ENCODE measurements at regions not wholly inside any gene's neighbourhood (a gene's known extent, or its start where the extent isn't known, plus 50 kb on each side); places are given as distances from the start of the nearest gene placed in this dataset.

DNA sequence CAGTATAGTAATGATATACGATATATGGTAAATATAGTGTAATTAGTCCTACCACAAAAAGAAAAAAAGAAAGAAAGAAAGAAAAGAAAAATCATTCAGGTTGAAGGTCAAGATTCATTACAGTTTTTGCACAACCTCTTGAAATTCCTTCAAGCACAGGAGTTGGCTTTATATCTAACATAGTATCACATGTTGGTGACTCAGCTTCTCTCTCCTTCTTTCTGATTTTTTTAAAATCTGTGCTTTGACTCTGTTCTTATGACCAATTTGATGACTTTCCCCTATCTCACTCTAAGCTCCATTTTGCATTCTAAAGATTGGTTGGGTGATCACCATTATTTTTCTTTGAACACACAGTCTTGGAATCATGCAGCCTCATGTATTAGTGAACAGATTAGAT, 148.2 kb upstream of the COL11A1 start:
- no peaks in the 10 kb centered on the region for H3K36me3 ChIP-seq
- no peak overlapping the region for H3K4me3 ChIP-seq
- H3K27me3 ChIP-seq = no peaks in the 10 kb centered on the region
- no peaks in the 10 kb centered on the region for H3K4me1 ChIP-seq
- whole genome bisulfite sequencing (ENCODE audit: insufficient coverage, low coverage, low lambda C conversion rate, missing lambda C conversion rate) = 69% methylated on average over 1 of the region's 1 CpG
- no peaks in the 10 kb centered on the region for H3K9me3 ChIP-seq
- DNase-seq = no peak
- TF ChIP-seq POLR2A (IDR thresholded peaks at IDR 0.05) = no peak
- TF ChIP-seq, protein P1, sequence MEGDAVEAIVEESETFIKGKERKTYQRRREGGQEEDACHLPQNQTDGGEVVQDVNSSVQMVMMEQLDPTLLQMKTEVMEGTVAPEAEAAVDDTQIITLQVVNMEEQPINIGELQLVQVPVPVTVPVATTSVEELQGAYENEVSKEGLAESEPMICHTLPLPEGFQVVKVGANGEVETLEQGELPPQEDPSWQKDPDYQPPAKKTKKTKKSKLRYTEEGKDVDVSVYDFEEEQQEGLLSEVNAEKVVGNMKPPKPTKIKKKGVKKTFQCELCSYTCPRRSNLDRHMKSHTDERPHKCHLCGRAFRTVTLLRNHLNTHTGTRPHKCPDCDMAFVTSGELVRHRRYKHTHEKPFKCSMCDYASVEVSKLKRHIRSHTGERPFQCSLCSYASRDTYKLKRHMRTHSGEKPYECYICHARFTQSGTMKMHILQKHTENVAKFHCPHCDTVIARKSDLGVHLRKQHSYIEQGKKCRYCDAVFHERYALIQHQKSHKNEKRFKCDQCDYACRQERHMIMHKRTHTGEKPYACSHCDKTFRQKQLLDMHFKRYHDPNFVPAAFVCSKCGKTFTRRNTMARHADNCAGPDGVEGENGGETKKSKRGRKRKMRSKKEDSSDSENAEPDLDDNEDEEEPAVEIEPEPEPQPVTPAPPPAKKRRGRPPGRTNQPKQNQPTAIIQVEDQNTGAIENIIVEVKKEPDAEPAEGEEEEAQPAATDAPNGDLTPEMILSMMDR (IDR thresholded peaks at IDR 0.05) = no peak
- no peak overlapping the region for H3K27ac ChIP-seq
- ATAC-seq = no peak
- intact Hi-C loops (cut with DNase I) = no loop called here

GRCh38 chr1:103254691-103255090, 146.4 kb upstream of the COL11A1 start:
- H3K27ac ChIP-seq = no peak overlapping the region
- H3K36me3 ChIP-seq = no peaks in the 10 kb centered on the region
- TF ChIP-seq POLR2A (IDR thresholded peaks at IDR 0.05) = no peak
- TF ChIP-seq, protein P1 (IDR thresholded peaks at IDR 0.05) = no peak
- H3K27me3 ChIP-seq = no peaks in the 10 kb centered on the region
- H3K9me3 ChIP-seq = no peaks in the 10 kb centered on the region
- no peak for ATAC-seq
- 40% methylated on average over 3 of the region's 3 CpGs for WGBS (ENCODE audit: insufficient coverage, low coverage, low lambda C conversion rate, missing lambda C conversion rate)
- DNase-seq = no peak
- H3K4me3 ChIP-seq = no peak overlapping the region
- no peaks in the 10 kb centered on the region for H3K4me1 ChIP-seq
- intact Hi-C loops (cut with DNase I) = no loop called here

- intact Hi-C loops (cut with DNase I) = no loop called here
- H3K9me3 ChIP-seq = no peaks in the 10 kb centered on the region
- ATAC-seq (no peak), DNase-seq (no peak)
- H3K4me1 ChIP-seq = no peaks in the 10 kb centered on the region
- TF ChIP-seq, protein P1 (IDR thresholded peaks at IDR 0.05) = no peak
- TF ChIP-seq POLR2A (IDR thresholded peaks at IDR 0.05) = no peak
- no peaks in the 10 kb centered on the region for H3K27me3 ChIP-seq
- WGBS (ENCODE audit: insufficient coverage, low coverage, low lambda C conversion rate, missing lambda C conversion rate) = 33% methylated on average over 2 of the region's 3 CpGs
- no peaks in the 10 kb centered on the region for H3K36me3 ChIP-seq
- H3K4me3 ChIP-seq = no peak overlapping the region
- no peak overlapping the region for H3K27ac ChIP-seq
Observed at GRCh38 chr1:103250441-103250861, 142.1 kb upstream of the COL11A1 start.

DNA sequence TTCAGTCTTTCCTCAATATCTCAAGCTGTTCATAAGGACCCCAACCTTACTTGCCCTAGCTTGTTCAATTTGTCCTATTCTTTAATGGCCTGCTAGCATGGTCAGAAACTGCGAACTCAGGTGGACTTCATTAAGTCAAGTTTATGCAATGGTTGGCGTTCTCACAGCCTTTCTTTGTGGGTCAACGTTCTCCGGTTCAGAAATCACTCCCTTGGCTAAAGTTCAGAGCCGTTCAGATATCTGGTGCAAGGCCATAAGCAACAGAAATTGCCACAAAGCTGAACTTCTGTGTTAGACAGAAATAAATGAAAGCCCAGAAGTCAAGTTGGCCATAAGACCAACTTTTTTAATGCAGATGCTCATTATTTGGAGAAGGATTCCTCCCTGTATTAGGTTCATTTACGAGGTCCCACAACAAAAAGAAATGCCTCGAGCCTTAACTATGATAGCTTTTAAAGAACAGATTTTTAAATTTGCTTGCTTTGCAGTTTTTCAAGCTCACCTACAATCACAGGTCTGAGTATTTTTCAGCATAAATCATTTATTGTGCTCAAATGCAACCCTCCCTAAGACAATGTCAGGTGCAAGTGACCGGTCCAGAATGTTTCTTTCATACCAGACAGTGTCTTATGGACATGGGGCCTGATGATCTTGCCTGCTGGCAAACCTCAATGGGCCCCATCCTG, 140.2 kb upstream of the COL11A1 start:
- intact Hi-C loops (cut with DNase I) = no loop called here
- H3K27me3 ChIP-seq = no peaks in the 10 kb centered on the region
- no peaks in the 10 kb centered on the region for H3K4me1 ChIP-seq
- TF ChIP-seq POLR2A (IDR thresholded peaks at IDR 0.05) = no peak
- TF ChIP-seq, protein P1 (IDR thresholded peaks at IDR 0.05) = no peak
- H3K9me3 ChIP-seq = no peaks in the 10 kb centered on the region
- no peak overlapping the region for H3K27ac ChIP-seq
- no peak overlapping the region for H3K4me3 ChIP-seq
- WGBS (ENCODE audit: insufficient coverage, low coverage, low lambda C conversion rate, missing lambda C conversion rate) = 52% methylated on average over 8 of the region's 8 CpGs
- H3K36me3 ChIP-seq = no peaks in the 10 kb centered on the region
- DNase-seq (peak in 1 of 3 donors; percentile 45), ATAC-seq (peak in 2 of 4 donors; percentile 38 to 57)

Measured in right lobe of liver (tissue), 6 donors.